A549 (cell line): ENCODE measurements at regions not wholly inside any gene's neighbourhood (a gene's known extent, or its start where the extent isn't known, plus 50 kb on each side); places are given as distances from the start of the nearest gene placed in this dataset.

Experiments
- ATAC-seq, 2 experiments: fragments of 200-7000 bp in 1 of 2; fragments of >200 bp in 1 of 2; cut with Nextera tagmentation in 1 of 2; cut with Tn5 transposase in 1 of 2; 3 replicates each; pipeline versions ENCODE4 v1.8.0 to v1.9.1; 2018 to 2020; ENCODE audit warnings: mild to moderate bottlenecking in 1 of 2, moderate library complexity in 1 of 2
- CTCF ChIA-PET: fragments of 300-600 bp; sonication (Branson Sonifier 250); formaldehyde crosslinking; extraction: SDS; loops from one replicate; lab custom pipeline; 2021; ENCODE audit warnings: antibody characterized with exemption, inconsistent platforms; lab: Yijun Ruan, JAX
- POLR2A ChIA-PET: fragments of 350-600 bp; formaldehyde crosslinking; extraction: SDS; loops from one replicate; lab custom pipeline; 2021; ENCODE audit warnings: antibody characterized with exemption, inconsistent platforms; lab: Yijun Ruan, JAX
- DNase-seq, 2 experiments: peaks; one replicate each; pipeline versions ENCODE4 v3.0.0 to v3.0.0-alpha.2; 2011 to 2016; ENCODE audit warnings: low read depth in 1 of 2, low spot score in 1 of 2
- FAIRE-seq: peaks from 2 replicates; lab custom pipeline; 2011; peaks lifted over from hg19 to GRCh38; lab: Jason Lieb, UNC
- H3K27ac ChIP-seq, 2 experiments: fragments of >200 bp; sonication (Bioruptor Twin); formaldehyde crosslinking; 3 replicates each; pipeline ENCODE4 v1.5.1; 2016 to 2017
- H3K4me1 ChIP-seq: fragments of >200 bp; sonication (Bioruptor Twin); formaldehyde crosslinking; 3 replicates; pipeline ENCODE4 v1.6.1; 2016
- H3K4me2 ChIP-seq: fragments of >200 bp; sonication (Bioruptor Twin); formaldehyde crosslinking; 3 replicates; pipeline ENCODE4 v1.6.1; 2016
- H3K4me3 ChIP-seq: fragments of >200 bp; sonication (Bioruptor Twin); formaldehyde crosslinking; 3 replicates; pipeline ENCODE4 v1.5.1; 2016
- H3K9me3 ChIP-seq: fragments of >200 bp; sonication (Bioruptor Twin); formaldehyde crosslinking; 3 replicates; pipeline ENCODE4 v1.6.1; 2016
- CBX2 ChIP-seq: fragments of 200-600 bp; sonication (generic); IDR thresholded peaks from 2 replicates; pipeline ENCODE4 v1.6.1; 2016; ENCODE audit warnings: low read depth, mild to moderate bottlenecking, borderline replicate concordance
- HDAC2 ChIP-seq: fragments of 200-600 bp; sonication (generic); IDR thresholded peaks from 2 replicates; pipeline ENCODE4 v1.6.1; 2016
- HEYL ChIP-seq: fragments of 250-450 bp; sonication (Bioruptor Pico); IDR thresholded peaks from 2 replicates; pipeline ENCODE4 v1.8.0; 2021; ENCODE audit warnings: mild to moderate bottlenecking, moderate library complexity
- HOXB13 ChIP-seq: fragments of 250-450 bp; sonication (Bioruptor Pico); IDR thresholded peaks from 2 replicates; pipeline ENCODE4 v1.5.0; 2020; ENCODE audit warnings: low read depth, mild to moderate bottlenecking, moderate library complexity
- JUN ChIP-seq, 2 experiments: fragments of >200 bp; sonication (Bioruptor Twin); formaldehyde crosslinking; IDR thresholded peaks; 2 replicates in 1 of 2; 3 replicates in 1 of 2; pipeline ENCODE4 v1.6.1; 2016 to 2017
- KDM1A ChIP-seq: fragments of 200-600 bp; sonication (generic); IDR thresholded peaks from 2 replicates; pipeline ENCODE4 v1.6.1; 2016; ENCODE audit warnings: low read depth, mild to moderate bottlenecking
- MAFK ChIP-seq: fragments of 450-650 bp; IDR thresholded peaks from 2 replicates; pipeline ENCODE4 v1.6.1; 2014; ENCODE audit not compliant: partially characterized antibody
- MAX ChIP-seq: IDR thresholded peaks from 2 replicates; pipeline ENCODE4 v1.6.1; 2012
- NFE2L2 ChIP-seq: fragments of 150-350 bp; conservative IDR thresholded peaks from 2 replicates; pipeline ENCODE4 v1.6.1; 2014; ENCODE audit warnings: low read length
- NPAS2 ChIP-seq: fragments of 250-450 bp; sonication (Bioruptor Pico); IDR thresholded peaks from 2 replicates; pipeline ENCODE4 v1.8.0; 2022; ENCODE audit warnings: mild to moderate bottlenecking, moderate library complexity, borderline replicate concordance
- POLR2A ChIP-seq: IDR thresholded peaks from 2 replicates; pipeline ENCODE4 v1.6.1; 2012; ENCODE audit warnings: mild to moderate bottlenecking, low read length
- POLR2AphosphoS2 ChIP-seq: conservative IDR thresholded peaks from 2 replicates; pipeline ENCODE4 v1.6.1; 2012; ENCODE audit warnings: low read length, improper control_type of control experiment, inconsistent platforms
- RARB ChIP-seq: fragments of 250-450 bp; sonication (Bioruptor Pico); IDR thresholded peaks from 2 replicates; pipeline ENCODE4 v1.8.0; 2021; ENCODE audit warnings: mild to moderate bottlenecking, moderate library complexity
- REST ChIP-seq: fragments of 200-600 bp; sonication (generic); IDR thresholded peaks from 2 replicates; pipeline ENCODE4 v1.6.1; 2016; ENCODE audit warnings: antibody characterized with exemption, mild to moderate bottlenecking, moderate library complexity
- RFX5 ChIP-seq: fragments of 450-650 bp; IDR thresholded peaks from 2 replicates; pipeline ENCODE4 v1.7.1; 2014; ENCODE audit warnings: antibody characterized with exemption, mild to moderate bottlenecking, moderate library complexity
- ZFP36 ChIP-seq: fragments of 450-650 bp; IDR thresholded peaks from 2 replicates; pipeline ENCODE4 v1.6.1; 2014; ENCODE audit warnings: borderline replicate concordance; ENCODE audit not compliant: partially characterized antibody
- ZNF302 ChIP-seq: fragments of 250-450 bp; sonication (Bioruptor Pico); IDR thresholded peaks from 2 replicates; pipeline ENCODE4 v1.9.0; 2021; ENCODE audit warnings: inconsistent platforms, mild to moderate bottlenecking, moderate library complexity
- ZSCAN20 ChIP-seq: fragments of 250-450 bp; sonication (Bioruptor Pico); IDR thresholded peaks from 2 replicates; pipeline ENCODE4 v1.8.0; 2022; ENCODE audit warnings: mild to moderate bottlenecking, moderate library complexity
- WGBS: methylation state at CpG from one replicate; pipeline ENCODE4 v1.1.6; 2017; ENCODE audit errors: missing lambda C conversion rate; 5-methylcytosine and 5-hydroxymethylcytosine counted together

GRCh38 chr6:48894469-48894868, 568.6 kb downstream of the MMUT start:
- no peak for FAIRE-seq
- WGBS, result 87% methylated on average over 3 of the region's 3 CpGs
- POLR2A ChIA-PET, result no interaction called here

GRCh38 chr6:48893048-48893447, 570.0 kb downstream of the MMUT start:
- DNase-seq (no peak), ATAC-seq (no peak), FAIRE-seq (no peak)
- POLR2A ChIA-PET, result no interaction called here
- CTCF ChIA-PET, result no interaction called here
- Histone ChIP-seq H3K4me2 (no peak overlapping the region), H3K9me3 (no peaks in the 10 kb centered on the region), H3K4me3 (no peak overlapping the region), H3K27ac (no peak overlapping the region)
- WGBS, result 73% methylated on average over 1 of the region's 1 CpG
- no peak for TF ChIP-seq POLR2AphosphoS2
- no peak for TF ChIP-seq CBX2
- no peak for TF ChIP-seq REST
- TF ChIP-seq RFX5, result no peak
- TF ChIP-seq MAX, result no peak
- TF ChIP-seq HEYL (CRISPR knock-in tag), result no peak
- TF ChIP-seq, all 56 proteins: peak for 0
- H3K4me1 ChIP-seq, result no peaks in the 10 kb centered on the region

More at GRCh38 chr6:48894469-48894868, 568.6 kb downstream of the MMUT start:
- H3K4me2 ChIP-seq, result no peak overlapping the region
- H3K4me3 ChIP-seq, result no peak overlapping the region
- no peak for ATAC-seq
- TF ChIP-seq POLR2A, result no peak
- no peak for TF ChIP-seq ZNF302 (CRISPR knock-in tag)
- TF ChIP-seq, all 56 proteins: peak for 0
- Histone ChIP-seq H3K9me3 (no peaks in the 10 kb centered on the region), H3K4me1 (no peaks in the 10 kb centered on the region), H3K27ac (no peak overlapping the region)
- CTCF ChIA-PET, result no interaction called here
- no peak for DNase-seq

- ATAC-seq, result no peak
- no peak for TF ChIP-seq ZSCAN20 (CRISPR knock-in tag)
- no peak for TF ChIP-seq JUN (IDR thresholded peaks at IDR 0.05)
- TF ChIP-seq CBX2, result no peak
- TF ChIP-seq RARB, result no peak
- no peak for TF ChIP-seq MAFK
- TF ChIP-seq HOXB13, result no peak
- TF ChIP-seq NFE2L2, result no peak
- no peak for TF ChIP-seq NPAS2
- no peak for TF ChIP-seq REST
- TF ChIP-seq KDM1A, result no peak
- TF ChIP-seq MAX, result no peak
- no peak for TF ChIP-seq RFX5
- no peak for TF ChIP-seq ZFP36
- no peak for TF ChIP-seq HDAC2
- 90% methylated on average over 3 of the region's 3 CpGs for WGBS
- no peak for FAIRE-seq
- ChIA-PET CTCF (no interaction called here), POLR2A (no interaction called here)
- DNase-seq, result no peak
- H3K4me1 ChIP-seq, result no peaks in the 10 kb centered on the region
- H3K9me3 ChIP-seq, result no peaks in the 10 kb centered on the region
- no peak overlapping the region for H3K4me2 ChIP-seq
- H3K27ac ChIP-seq, result no peak overlapping the region
- no peak overlapping the region for H3K4me3 ChIP-seq
Measured at GRCh38 chr6:48891308-48891707, 571.7 kb downstream of the MMUT start.
